HCT116 (cell line): ENCODE measurements at regions not wholly inside any gene's neighbourhood (a gene's known extent, or its start where the extent isn't known, plus 50 kb on each side); places are given as distances from the start of the nearest gene placed in this dataset.

Experiments used
- ATAC-seq: fragments of 200-7000 bp; cut with Tn5 transposase; 2 replicates; pipeline ENCODE4 v1.9.1; 2020; ENCODE audit warnings: mild to moderate bottlenecking, moderate library complexity
- BruUV-seq: library from RNA; stranded (reverse); fragments of 400-500 nt; replicated peaks from 2 replicates; lab custom pipeline; 2021; lab: Mats Ljungman, UMichigan
- CTCF ChIA-PET: fragments of 300-600 bp; sonication (Branson Sonifier 250); formaldehyde crosslinking; loops from one replicate; lab custom pipeline; 2021; ENCODE audit warnings: antibody characterized with exemption; lab: Charles Lee
- POLR2A ChIA-PET: fragments of 300-600, 350-600 bp; sonication (Branson Sonifier 250); formaldehyde crosslinking; loops from one replicate; lab custom pipeline; 2021; ENCODE audit warnings: antibody characterized with exemption; lab: Charles Lee
- RAD21 ChIA-PET, 2 experiments: fragments of 300-600 bp; sonication (Branson Sonifier 250); formaldehyde crosslinking; loops; one replicate each; lab custom pipeline; 2023; ENCODE audit warnings: low total read pairs in 2 of 2; ENCODE audit not compliant: uncharacterized antibody in 2 of 2, unreplicated experiment in 2 of 2, low non-redundant PET in 1 of 2; lab: Charles Lee
- DNase-seq: peaks from one replicate; pipeline ENCODE4 v3.0.0-alpha.2; 2010; ENCODE audit warnings: low read depth, low spot score
- H2AFZ ChIP-seq: fragments of 200-600 bp; shearing (Covaris generic), sonication (generic); 2 replicates; pipeline ENCODE4 v1.6.1; 2017; ENCODE audit warnings: low read depth, mixed run types, mixed read lengths, antibody characterized with exemption, low read length; ENCODE audit not compliant: poor library complexity, severe bottlenecking
- H3K27ac ChIP-seq: 2 replicates; pipeline ENCODE4 v1.5.1; 2012; ENCODE audit warnings: low read depth, low read length
- H3K27me3 ChIP-seq: fragments of 200-600 bp; sonication (generic); 2 replicates; pipeline ENCODE4 v1.6.1; 2016; ENCODE audit warnings: mixed run types, low read length, mixed read lengths; ENCODE audit not compliant: insufficient read depth
- H3K36me3 ChIP-seq, 2 experiments: fragments of 200-500 bp in 1 of 2; fragments of 200-600 bp in 1 of 2; sonication (Bioruptor generic) in 1 of 2; sonication (generic) in 1 of 2; 2 replicates each; pipeline versions ENCODE4 v1.5.1 to v1.6.1; 2014 to 2016; ENCODE audit warnings: low read length in 2 of 2, inconsistent platforms in 1 of 2, mixed read lengths in 1 of 2, mixed run types in 1 of 2; ENCODE audit not compliant: insufficient read depth in 2 of 2, control insufficient read depth in 1 of 2
- H3K4me1 ChIP-seq, 2 experiments: fragments of 200-600 bp in 1 of 2; sonication (generic) in 1 of 2; 2 replicates each; pipeline versions ENCODE4 v1.5.1 to v1.6.1; 2012 to 2017; ENCODE audit warnings: low read length in 2 of 2, inconsistent platforms in 1 of 2, mild to moderate bottlenecking in 1 of 2, mixed read lengths in 1 of 2, mixed run types in 1 of 2, moderate library complexity in 1 of 2; ENCODE audit not compliant: insufficient read depth in 2 of 2, control insufficient read depth in 1 of 2
- H3K4me2 ChIP-seq: fragments of 200-600 bp; sonication (generic); 2 replicates; pipeline ENCODE4 v1.6.1; 2017; ENCODE audit warnings: mixed run types, low read length, mixed read lengths
- H3K4me3 ChIP-seq, 2 experiments: fragments of 200-600 bp in 1 of 2; sonication (generic) in 1 of 2; replicated peaks in 1 of 2; 2 replicates each; pipeline ENCODE4 v1.5.1; 2011 to 2016; ENCODE audit warnings: low read length in 2 of 2, control low read depth in 1 of 2, low read depth in 1 of 2, mild to moderate bottlenecking in 1 of 2, mixed read lengths in 1 of 2, mixed run types in 1 of 2
- H3K79me2 ChIP-seq: fragments of 200-600 bp; sonication (generic); 2 replicates; pipeline ENCODE4 v1.6.1; 2017; ENCODE audit warnings: mild to moderate bottlenecking, mixed run types, low read length, moderate library complexity, mixed read lengths; ENCODE audit not compliant: insufficient read depth
- H3K9ac ChIP-seq: fragments of 200-600 bp; sonication (generic); 2 replicates; pipeline ENCODE4 v1.6.1; 2016; ENCODE audit warnings: low read length, mixed read lengths
- H3K9me2 ChIP-seq: fragments of 200-600 bp; sonication (generic), shearing (Covaris generic); 2 replicates; pipeline ENCODE4 v1.6.1; 2017; ENCODE audit warnings: mixed run types, mild to moderate bottlenecking, moderate library complexity; ENCODE audit not compliant: insufficient read depth
- H3K9me3 ChIP-seq, 2 experiments: fragments of 200-500 bp in 1 of 2; fragments of 200-600 bp in 1 of 2; sonication (Bioruptor generic) in 1 of 2; sonication (generic) in 1 of 2; 2 replicates each; pipeline ENCODE4 v1.6.1; 2014 to 2017; ENCODE audit warnings: low read length in 2 of 2, mixed read lengths in 2 of 2, inconsistent platforms in 1 of 2, low read depth in 1 of 2, mild to moderate bottlenecking in 1 of 2, mixed run types in 1 of 2, moderate library complexity in 1 of 2; ENCODE audit not compliant: control insufficient read depth in 1 of 2, insufficient read depth in 1 of 2
- H4K20me1 ChIP-seq: fragments of 200-600 bp; sonication (generic), shearing (Covaris generic); 2 replicates; pipeline ENCODE4 v1.6.1; 2017; ENCODE audit warnings: mixed run types, mild to moderate bottlenecking, moderate library complexity; ENCODE audit not compliant: insufficient read depth
- ATF3 ChIP-seq: IDR thresholded peaks from 2 replicates; pipeline ENCODE4 v1.6.1; 2012
- CBX3 ChIP-seq: IDR thresholded peaks from 2 replicates; pipeline ENCODE4 v1.6.1; 2012; ENCODE audit warnings: low read depth
- CEBPB ChIP-seq: IDR thresholded peaks from 2 replicates; pipeline ENCODE4 v1.6.1; 2012; ENCODE audit warnings: low read depth
- CTCF ChIP-seq, 3 experiments: fragments of 200-600 bp in 1 of 3; sonication (generic) in 1 of 3; IDR thresholded peaks in 2 of 3; conservative IDR thresholded peaks in 1 of 3; 2 replicates each; pipeline ENCODE4 v1.5.1; 2012 to 2017; ENCODE audit warnings: low read depth in 2 of 3, low read length in 2 of 3, antibody characterized with exemption in 1 of 3, borderline replicate concordance in 1 of 3, control low read depth in 1 of 3, mild to moderate bottlenecking in 1 of 3, mixed read lengths in 1 of 3, mixed run types in 1 of 3, moderate library complexity in 1 of 3; ENCODE audit not compliant: insufficient read depth in 1 of 3
- ELF1 ChIP-seq: IDR thresholded peaks from 2 replicates; pipeline ENCODE4 v1.6.1; 2012; ENCODE audit warnings: low read depth, borderline replicate concordance
- EZH2 ChIP-seq: fragments of 200-600 bp; sonication (generic); IDR thresholded peaks from 2 replicates; pipeline ENCODE4 v1.6.1; 2017; ENCODE audit warnings: antibody characterized with exemption, mixed run types
- FOSL1 ChIP-seq: IDR thresholded peaks from 2 replicates; pipeline ENCODE4 v1.6.1; 2012; ENCODE audit warnings: low read depth
- MAX ChIP-seq: IDR thresholded peaks from 2 replicates; pipeline ENCODE4 v1.6.1; 2012
- POLR2A ChIP-seq: IDR thresholded peaks from 2 replicates; pipeline ENCODE4 v1.7.0; 2011; ENCODE audit warnings: borderline replicate concordance; ENCODE audit not compliant: insufficient read depth, insufficient read length; ENCODE audit errors: extremely low read depth
- RAD21 ChIP-seq: IDR thresholded peaks from 2 replicates; pipeline ENCODE4 v1.6.1; 2012; ENCODE audit warnings: low read depth, mild to moderate bottlenecking
- REST ChIP-seq: IDR thresholded peaks from 2 replicates; pipeline ENCODE4 v1.6.1; 2012; ENCODE audit warnings: low read depth
- SIN3A ChIP-seq: IDR thresholded peaks from 2 replicates; pipeline ENCODE4 v1.6.1; 2012; ENCODE audit warnings: low read depth
- SP1 ChIP-seq: IDR thresholded peaks from 2 replicates; pipeline ENCODE4 v1.6.1; 2012; ENCODE audit warnings: low read depth
- SRF ChIP-seq: IDR thresholded peaks from 2 replicates; pipeline ENCODE4 v1.6.1; 2012; ENCODE audit warnings: low read depth
- TCF7L2 ChIP-seq: IDR thresholded peaks from 2 replicates; pipeline ENCODE4 v1.7.0; 2011; ENCODE audit warnings: borderline replicate concordance, inconsistent platforms; ENCODE audit not compliant: insufficient read depth, insufficient read length; ENCODE audit errors: extremely low read depth
- YY1 ChIP-seq: IDR thresholded peaks from 2 replicates; pipeline ENCODE4 v1.6.1; 2011; ENCODE audit warnings: low read length, low read depth, moderate library complexity, mild to moderate bottlenecking; ENCODE audit not compliant: insufficient replicate concordance; ENCODE audit errors: extremely low read depth
- ZNF274 ChIP-seq: fragments of 200-500 bp; sonication (Bioruptor generic); IDR thresholded peaks from 2 replicates; pipeline ENCODE4 v1.6.1; 2014; ENCODE audit warnings: mild to moderate bottlenecking, low read depth, low read length, inconsistent platforms
- intact Hi-C: fragments of 100-400 bp; cut with micrococcal nuclease; formaldehyde crosslinking; loops from 2 replicates; pipeline ENCODE4 v1.10.0; 2022

- ATAC-seq (no peak), DNase-seq (no peak)
- Histone ChIP-seq H3K9ac (no peak overlapping the region), H3K9me3 (no peaks in the 10 kb centered on the region), H4K20me1 (no peaks in the 10 kb centered on the region), H3K4me1 (no peaks in the 10 kb centered on the region), H3K4me3 (no peak overlapping the region), H2AFZ (no peak overlapping the region), H3K4me2 (no peak overlapping the region), H3K9me2 (no peaks in the 10 kb centered on the region), H3K79me2 (no peaks in the 10 kb centered on the region), H3K27me3 (no peaks in the 10 kb centered on the region)
- intact Hi-C loops = no loop called here
- RAD21 ChIA-PET = no interaction called here
- POLR2A ChIA-PET = no interaction called here
- no TSS peak for BruUV-seq
- no peak for TF ChIP-seq ZNF274
- TF ChIP-seq ELF1 = no peak
- TF ChIP-seq MAX = no peak
- no peak for TF ChIP-seq SIN3A
- TF ChIP-seq REST = no peak
- TF ChIP-seq EZH2 = no peak
- no peak for TF ChIP-seq CBX3
- no peak for TF ChIP-seq RAD21
- no peak for TF ChIP-seq SRF
- TF ChIP-seq CTCF (IDR thresholded peaks at IDR 0.05 in 2 of 3, conservative IDR thresholded peaks at IDR 0.05 in 1 of 3; ENCODE audit: borderline replicate concordance in 1 of 3, insufficient read depth in 1 of 3, low read depth in 2 of 3, low read length in 2 of 3) = no peak
- no peak for TF ChIP-seq FOSL1
- no peak for TF ChIP-seq POLR2A
- no peak for TF ChIP-seq CEBPB
- no peak for TF ChIP-seq ATF3
- TF ChIP-seq SP1 = no peak
- no peak for TF ChIP-seq YY1
- no peak for TF ChIP-seq TCF7L2
- TF ChIP-seq, all 23 proteins: peak for 0
- Histone ChIP-seq H3K27ac (no peak overlapping the region), H3K36me3 (no peaks in the 10 kb centered on the region)
- CTCF ChIA-PET = no interaction called here
Measured at GRCh38 chr11:90318651-90319050, 95.8 kb upstream of the CHORDC1 start.
